GM12872 (cell line): ENCODE measurements at regions not wholly inside any gene's neighbourhood (a gene's known extent, or its start where the extent isn't known, plus 50 kb on each side); places are given as distances from the start of the nearest gene placed in this dataset.

Source experiments
- TF ChIP-seq, protein P1 (sequence below): IDR thresholded peaks from 3 replicates; pipeline ENCODE4 v1.5.1; 2011; ENCODE audit warnings: low read depth, mild to moderate bottlenecking, low read length, moderate library complexity; ENCODE audit not compliant: insufficient read depth

DNA sequence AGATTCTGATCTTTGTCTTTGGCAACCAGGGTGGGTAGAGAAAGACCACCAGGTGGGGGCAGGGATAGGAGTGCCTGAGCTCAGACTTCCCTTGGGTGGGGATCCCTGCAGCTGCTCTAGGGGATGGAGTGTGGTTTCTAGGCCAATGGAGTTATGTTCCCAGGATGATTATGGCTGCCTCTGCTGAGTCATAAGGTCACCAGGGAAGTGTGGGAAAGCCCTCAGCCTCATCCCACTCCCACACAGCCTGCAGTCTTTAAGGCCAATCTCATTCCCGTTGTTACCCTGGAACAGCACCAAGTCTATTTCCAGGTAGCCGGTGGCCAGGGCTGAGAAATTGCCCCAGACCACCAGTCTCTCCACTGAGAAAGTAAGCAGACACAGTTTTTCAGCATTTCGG lies 2269.3 kb upstream of the RAG2 start:
- TF ChIP-seq, protein P1, sequence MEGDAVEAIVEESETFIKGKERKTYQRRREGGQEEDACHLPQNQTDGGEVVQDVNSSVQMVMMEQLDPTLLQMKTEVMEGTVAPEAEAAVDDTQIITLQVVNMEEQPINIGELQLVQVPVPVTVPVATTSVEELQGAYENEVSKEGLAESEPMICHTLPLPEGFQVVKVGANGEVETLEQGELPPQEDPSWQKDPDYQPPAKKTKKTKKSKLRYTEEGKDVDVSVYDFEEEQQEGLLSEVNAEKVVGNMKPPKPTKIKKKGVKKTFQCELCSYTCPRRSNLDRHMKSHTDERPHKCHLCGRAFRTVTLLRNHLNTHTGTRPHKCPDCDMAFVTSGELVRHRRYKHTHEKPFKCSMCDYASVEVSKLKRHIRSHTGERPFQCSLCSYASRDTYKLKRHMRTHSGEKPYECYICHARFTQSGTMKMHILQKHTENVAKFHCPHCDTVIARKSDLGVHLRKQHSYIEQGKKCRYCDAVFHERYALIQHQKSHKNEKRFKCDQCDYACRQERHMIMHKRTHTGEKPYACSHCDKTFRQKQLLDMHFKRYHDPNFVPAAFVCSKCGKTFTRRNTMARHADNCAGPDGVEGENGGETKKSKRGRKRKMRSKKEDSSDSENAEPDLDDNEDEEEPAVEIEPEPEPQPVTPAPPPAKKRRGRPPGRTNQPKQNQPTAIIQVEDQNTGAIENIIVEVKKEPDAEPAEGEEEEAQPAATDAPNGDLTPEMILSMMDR: no peak

DNA sequence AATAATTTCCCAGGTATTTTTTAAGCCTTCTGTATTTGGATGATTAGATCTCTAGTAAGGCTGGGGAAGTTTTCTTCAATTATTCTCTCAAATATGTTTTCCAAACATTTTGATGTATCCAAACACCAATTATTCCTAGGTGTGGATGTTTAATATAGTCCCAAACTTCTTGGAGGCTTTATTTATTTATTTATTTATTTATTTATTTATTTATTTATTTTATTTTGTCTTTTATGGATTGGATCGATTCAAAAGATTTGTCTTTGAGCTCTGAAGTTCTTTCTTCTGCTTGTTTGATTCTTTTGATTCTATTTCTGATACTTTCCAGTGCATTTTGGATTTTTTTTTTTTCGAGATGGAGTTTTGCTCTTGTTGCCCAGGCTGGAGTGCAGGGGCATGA lies 2267.9 kb upstream of the RAG2 start:
- TF ChIP-seq, protein P1: no peak

DNA sequence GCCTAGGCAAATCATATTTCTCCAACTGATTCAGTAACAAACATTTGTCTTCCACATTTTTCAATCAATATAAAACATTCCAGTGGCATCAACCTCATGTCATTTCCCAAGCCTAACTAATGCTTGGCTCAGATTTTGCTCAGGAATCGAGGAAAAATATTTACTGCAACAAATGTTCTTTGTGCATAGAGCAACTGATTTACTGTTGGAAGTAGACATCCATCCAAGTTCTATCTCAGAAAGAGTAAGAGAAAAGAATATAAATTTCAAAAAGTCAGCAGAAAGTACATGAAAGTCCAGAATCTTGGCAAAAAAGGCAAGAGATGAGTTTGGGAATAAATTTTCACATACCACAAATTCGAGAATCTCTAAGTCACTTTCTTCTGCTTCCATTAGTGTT lies 2245.0 kb upstream of the RAG2 start:
- TF ChIP-seq, protein P1: no peak

DNA sequence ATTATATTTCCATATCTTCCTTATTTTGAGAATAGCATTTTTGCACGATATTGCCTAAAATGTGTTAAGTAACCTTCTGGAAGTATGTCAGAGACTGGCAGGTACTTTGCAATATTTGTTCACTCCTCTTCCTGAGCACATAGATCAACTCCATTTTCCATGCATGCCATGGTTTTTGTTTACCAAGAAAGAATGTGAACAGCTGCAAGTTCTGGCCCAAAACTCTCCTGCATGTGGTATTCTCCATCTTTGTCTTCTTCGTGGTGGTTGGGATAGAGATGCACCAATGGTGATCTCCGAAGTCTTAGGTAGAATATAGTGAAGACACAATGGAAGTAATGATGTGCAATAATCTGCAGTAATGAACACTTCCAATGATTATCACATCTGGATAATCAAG lies 2241.0 kb upstream of the RAG2 start:
- TF ChIP-seq, protein P1: no peak

DNA sequence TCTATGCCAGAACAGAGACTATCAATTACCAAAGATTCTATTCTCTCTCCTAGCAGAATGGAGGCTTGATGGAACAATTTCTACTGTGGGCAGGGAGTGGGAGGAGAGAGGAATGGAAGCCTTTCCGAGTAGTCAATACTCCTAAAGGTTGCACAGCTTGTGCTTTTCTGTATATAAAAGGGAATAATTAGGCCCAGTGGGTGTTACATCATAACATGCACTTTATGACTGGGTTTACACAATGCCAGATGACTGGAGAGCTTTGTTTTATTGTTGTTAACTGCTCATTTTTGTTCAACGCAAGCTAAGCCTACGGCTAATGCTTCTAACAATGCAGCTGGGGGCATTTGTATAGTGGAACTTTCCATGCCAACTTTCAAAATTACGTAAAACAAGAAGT lies 2237.9 kb upstream of the RAG2 start:
- TF ChIP-seq, protein P1: no peak

DNA sequence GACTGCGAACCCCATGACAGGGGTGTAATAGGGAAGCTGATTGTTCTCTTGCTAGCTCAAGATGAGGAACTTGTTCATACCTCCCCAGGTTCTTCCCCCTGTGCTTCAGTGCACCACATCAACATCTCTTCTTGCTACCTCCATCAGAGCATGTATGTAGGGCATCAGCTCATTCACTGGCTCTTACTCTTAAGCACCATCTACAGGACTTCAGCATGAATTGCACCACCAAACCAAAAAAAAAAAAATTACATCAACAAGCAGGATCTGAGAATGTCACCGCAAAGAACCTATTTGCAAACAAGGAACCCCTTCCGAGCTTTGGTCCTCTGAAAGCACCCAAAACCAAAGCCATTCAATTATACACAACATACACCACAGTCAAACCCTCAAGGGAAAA lies 2226.5 kb upstream of the RAG2 start:
- TF ChIP-seq, protein P1: peak; percentile 35; the same call in 1 of the 3 replicates

DNA sequence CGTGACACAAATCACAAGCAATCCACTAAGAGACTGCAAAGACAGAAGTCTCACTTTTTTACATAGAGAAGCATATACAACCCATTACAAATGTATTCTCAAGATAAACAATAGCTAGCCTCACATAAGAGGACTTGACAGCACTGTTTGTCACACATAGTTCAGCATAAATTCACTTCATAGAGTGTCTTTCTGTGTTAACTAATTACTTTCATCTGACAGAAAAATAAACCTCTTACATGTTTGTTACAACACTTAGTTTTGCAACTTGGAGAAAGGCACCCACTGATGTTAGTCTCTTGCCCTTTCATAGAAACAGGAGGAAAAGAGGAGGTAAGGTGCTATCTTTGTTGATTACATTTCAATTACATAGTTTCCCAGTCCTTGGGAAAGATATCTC lies 2221.9 kb upstream of the RAG2 start:
- TF ChIP-seq, protein P1: no peak

DNA sequence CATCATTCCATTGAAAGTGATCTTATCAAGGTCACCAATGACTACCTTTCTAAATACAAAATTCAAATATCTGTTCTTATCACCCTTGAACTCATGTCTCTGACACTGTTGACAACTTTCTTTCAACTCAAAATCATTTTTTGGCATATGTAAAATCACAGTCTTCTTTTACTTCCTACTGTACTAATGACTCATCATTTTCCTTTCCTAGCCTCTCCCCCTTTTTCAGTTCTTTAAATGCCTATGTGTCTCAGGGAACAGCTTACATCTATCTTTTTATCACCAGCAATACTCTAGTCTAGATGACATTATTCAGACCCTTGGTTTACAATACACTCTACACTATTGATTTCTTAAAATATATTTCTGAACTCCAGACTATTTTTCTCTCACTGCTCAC lies 2220.7 kb upstream of the RAG2 start:
- TF ChIP-seq, protein P1: no peak
